GM21825 (cell line): ENCODE measurements at regions not wholly inside any gene's neighbourhood (a gene's known extent, or its start where the extent isn't known, plus 50 kb on each side); places are given as distances from the start of the nearest gene placed in this dataset.
"Not testable (repeated sequence)": the region's sequence is repeated elsewhere in the genome, so short reads cannot be mapped to it uniquely, and the experiment has no call there.

Experiments
- ATAC-seq: cut with Tn5 transposase; IDR thresholded peaks from one replicate; pipeline ENCODE4 v1.9.1; 2021; ENCODE audit warnings: mild to moderate bottlenecking, moderate library complexity; ENCODE audit not compliant: unreplicated experiment

DNA sequence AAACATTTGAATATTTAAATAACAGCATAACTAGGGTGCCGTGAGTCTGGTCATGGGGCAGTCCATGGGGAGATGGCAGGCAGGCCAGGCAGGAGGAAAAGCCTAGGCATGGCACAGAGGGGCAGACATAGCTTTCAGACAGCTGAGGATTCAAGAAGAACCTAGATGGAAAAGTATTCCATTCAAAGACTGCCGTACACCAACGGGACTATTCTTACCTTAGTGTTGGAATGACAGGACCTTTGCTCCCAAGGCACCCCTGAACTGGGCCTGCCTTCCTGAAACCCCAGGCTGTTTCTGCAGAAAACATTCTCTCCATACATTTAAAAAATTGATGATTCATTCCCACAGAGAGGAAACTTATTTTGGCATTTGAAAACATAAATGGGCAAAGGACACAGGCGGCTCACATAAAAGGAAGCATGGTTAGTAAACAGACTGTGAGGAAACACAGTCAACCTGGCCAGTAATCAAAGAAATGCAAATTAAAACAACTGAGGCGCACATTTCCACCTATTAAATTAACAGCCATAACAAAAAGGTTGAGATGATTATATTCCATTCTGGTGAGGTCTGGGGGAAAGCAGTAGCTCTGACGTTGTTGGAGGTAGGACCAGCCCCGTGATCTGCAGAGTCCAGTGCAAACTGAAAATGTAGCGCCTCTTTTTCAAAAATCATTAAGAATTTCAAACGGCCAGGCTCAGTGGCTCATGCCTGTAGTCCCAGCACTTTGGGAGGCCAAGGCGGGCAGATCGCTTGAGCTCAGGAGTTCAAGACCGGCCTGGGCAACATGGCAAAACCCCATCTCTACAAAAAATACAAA lies 71.3 kb upstream of the SMAD3 start:
- ATAC-seq: no peak

GRCh38 chr15:66994927-66995656 lies 70.3 kb upstream of the SMAD3 start:
- ATAC-seq: no peak

DNA sequence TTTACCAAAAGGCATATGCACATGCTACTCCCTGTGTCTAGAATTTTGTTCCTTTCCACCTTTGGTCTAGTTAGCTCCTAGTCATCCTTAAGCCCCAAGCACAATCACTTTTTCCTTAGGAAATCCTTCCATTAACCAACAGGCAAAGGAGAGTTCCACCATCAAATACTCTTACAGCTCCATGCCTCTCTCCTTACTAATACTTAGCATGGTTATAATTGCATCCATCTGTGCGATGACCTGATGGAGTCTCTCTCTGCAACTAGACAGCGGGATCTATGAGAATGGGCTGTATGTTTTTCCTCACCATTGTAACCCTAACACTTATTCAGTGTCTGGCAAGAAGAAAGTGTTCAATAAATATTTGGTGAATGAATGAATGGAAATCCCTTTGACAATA lies 69.3 kb upstream of the SMAD3 start:
- no peak for ATAC-seq

DNA sequence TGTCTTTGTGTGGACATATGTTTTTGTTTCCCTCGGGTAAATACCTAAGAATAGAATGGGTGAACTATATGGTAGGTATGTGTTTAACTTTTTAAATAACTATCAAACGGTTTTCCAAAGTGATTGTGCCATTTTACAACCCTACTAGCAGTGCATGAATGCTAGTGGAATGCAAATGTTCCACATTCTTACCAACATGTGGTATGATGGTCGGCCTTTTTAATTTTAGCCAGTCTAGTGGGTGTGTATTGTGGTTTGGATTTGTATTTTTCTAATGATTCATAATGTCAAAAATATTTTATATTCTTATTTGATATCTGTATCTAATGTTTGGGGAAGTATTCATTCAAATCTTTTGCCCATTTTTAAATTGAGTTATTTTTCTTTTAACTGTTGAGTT lies 68.2 kb upstream of the SMAD3 start:
- no peak for ATAC-seq

DNA sequence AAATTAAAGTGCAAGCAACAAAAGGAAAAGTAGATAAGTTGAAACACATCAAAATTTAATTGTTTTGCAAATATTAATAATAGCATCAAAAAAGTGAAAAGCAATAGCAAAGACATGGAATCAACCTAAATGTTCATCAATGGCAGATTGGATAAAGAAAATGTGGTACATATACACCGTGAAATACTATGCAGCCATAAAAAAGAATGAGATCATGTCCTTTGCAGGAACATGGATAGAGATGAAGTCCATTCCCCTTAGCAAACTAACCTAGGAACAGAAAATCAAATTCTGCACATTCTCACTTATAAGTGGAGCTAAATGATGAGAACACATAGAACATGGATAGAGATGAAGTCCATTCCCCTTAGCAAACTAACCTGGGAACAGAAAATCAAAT lies 67.2 kb upstream of the SMAD3 start:
- not testable (repeated sequence) for ATAC-seq

- no peak for ATAC-seq
These were observed 66.1 kb upstream of the SMAD3 start for GRCh38 chr15:66999046-66999968.

- ATAC-seq: no peak
These were observed 64.5 kb upstream of the SMAD3 start for GRCh38 chr15:67000896-67001295.

DNA sequence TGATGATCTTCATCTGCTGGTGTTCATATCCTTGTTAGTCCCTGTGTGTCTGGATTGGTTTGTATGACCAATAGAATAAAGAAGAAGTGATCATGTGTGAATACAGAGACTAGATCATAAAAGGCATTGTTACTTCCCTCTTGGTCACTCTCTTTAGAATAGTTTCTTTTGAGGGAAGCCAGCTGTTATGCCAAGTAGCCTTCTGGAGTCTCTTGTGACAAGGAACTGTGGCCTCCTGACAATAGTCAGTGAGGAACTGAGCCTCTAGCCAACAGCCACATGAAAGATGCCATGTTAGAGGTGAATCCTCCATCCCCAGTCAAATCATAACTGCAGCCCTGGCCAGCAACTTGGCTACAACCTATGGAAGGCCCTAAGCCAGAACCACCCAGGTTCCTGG lies 63.0 kb upstream of the SMAD3 start:
- ATAC-seq: no peak

GRCh38 chr15:67003586-67003985 lies 61.8 kb upstream of the SMAD3 start:
- ATAC-seq: no peak

- no peak for ATAC-seq
These were observed 61.3 kb upstream of the SMAD3 start for GRCh38 chr15:67004142-67004541.

- ATAC-seq: no peak
These were observed 60.0 kb upstream of the SMAD3 start for GRCh38 chr15:67005294-67005996.

GRCh38 chr15:67006083-67007065 lies 59.0 kb upstream of the SMAD3 start:
- no peak for ATAC-seq

DNA sequence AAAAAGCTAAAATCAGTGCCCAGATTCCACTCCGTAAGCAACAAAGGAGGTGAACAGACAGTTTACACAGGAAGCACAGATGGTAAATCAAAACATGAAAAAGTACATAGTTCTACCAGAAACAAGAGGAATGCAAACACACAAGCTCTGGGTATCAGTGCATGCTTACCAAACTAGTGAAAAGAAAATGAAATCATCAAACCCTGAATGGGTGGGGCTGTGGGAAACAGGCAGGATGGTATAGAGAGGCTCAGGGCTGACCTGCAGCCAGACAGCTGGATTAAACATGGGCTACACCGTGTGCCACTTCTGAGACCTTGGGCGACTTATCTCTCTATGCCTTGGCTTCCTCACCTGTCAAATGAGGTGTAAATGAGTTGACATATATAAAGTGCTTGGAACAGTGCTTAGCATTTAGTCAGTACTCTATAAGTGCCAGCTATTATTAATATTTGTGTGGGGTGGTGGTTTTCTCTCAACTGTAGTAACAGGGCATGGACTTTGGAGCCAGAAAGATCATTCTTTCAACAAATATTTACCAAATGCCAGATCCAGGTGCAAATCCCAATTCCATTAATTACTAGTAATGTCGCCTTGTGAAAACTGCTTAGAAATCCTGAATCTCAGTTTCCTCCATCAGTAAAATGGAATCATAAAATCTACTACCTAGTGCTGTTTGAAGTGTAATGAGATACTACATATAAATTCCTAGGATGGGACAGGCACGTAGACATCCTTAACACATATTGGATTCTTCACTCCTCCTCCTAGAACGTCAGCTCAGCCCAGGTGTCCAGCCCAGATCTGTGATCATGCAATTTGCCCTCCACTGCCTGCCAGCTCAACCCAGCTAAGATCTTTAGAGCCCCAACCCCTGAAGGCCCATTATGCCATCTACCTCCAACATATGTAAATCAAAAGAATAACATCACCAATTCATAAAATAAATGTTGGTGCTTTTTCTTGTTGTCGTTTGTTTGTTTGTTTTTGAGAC lies 55.5 kb upstream of the SMAD3 start:
- no peak for ATAC-seq

DNA sequence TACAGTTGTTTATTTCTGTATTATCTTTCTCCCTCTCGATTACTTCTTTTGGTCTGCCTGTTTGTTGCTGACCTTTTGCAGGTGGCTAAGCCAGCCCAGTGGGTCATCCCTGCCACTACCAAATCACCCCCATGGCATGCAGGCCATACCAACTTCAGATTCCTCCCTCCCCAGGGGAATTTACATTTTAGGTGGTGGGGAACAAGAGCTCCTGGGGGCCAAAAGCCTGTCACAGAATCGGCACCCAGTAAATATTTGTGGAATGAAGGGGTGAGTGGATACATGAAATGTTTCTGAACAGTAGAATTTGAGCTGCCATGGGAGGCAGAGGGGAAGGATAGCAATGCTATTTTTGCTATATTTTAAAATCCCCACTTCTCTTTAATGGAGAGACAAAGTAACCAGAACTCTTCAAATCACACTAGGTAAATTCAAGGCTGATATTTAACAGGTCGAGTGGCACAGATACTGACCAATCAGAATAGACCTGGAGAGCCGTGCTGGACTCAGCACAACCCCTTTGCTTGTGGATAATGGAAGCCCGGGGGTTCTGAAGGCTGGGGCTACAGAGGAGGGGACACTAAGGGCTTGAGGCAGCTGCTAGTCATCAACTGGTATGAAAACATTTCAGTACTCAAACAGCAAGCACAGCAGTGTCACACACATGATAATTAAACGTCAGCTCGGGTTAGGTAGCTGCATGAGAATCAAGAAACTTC lies 54.3 kb upstream of the SMAD3 start:
- no peak for ATAC-seq

- no peak for ATAC-seq
These were observed 53.8 kb upstream of the SMAD3 start for GRCh38 chr15:67011617-67012005.

DNA sequence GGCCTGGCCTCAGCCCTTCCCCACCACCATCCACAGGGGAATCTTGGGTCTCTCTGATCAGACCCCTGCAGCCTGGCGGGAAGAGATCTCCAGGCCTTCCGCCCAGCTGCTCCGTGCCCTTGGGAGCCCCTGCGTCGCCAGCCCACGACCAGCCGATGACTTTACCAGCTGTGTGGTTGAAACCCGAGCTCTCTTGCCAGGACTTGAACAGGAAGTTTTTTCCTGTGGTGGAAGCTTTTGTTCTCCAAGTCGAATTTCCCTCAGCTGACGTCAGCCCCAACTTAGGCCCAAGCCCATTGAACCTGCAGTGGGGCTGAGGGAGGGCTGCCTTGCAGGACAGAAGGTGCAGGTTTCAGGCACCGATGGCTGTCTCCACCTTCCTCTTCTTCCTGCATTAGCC lies 51.7 kb upstream of the SMAD3 start:
- no peak for ATAC-seq
